GM19455 (cell line): ENCODE measurements at regions not wholly inside any gene's neighbourhood (a gene's known extent, or its start where the extent isn't known, plus 50 kb on each side); places are given as distances from the start of the nearest gene placed in this dataset.

Experiments
- ATAC-seq: cut with Tn5 transposase; IDR thresholded peaks from one replicate; pipeline ENCODE4 v1.9.1; 2021; ENCODE audit not compliant: unreplicated experiment

DNA sequence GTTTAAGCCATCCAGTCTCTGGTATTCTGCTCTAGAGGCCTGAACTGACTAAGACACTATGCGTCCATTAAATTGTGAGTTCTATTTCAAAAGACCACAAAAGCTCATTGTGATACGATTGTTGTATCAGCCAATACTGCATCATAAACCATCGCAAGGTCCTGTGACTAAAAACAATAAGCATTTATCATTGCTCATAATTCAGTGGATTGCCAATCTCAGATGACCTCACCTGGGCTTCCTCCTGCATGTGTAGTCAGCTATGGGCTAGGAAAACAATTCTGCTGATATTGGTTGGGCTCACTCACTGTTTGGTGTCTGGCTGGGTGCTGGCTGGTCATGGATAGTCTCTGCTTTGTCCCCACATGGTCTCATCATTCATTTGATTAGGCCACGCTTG, 592.7 kb upstream of the BTBD3 start:
- no peak for ATAC-seq

DNA sequence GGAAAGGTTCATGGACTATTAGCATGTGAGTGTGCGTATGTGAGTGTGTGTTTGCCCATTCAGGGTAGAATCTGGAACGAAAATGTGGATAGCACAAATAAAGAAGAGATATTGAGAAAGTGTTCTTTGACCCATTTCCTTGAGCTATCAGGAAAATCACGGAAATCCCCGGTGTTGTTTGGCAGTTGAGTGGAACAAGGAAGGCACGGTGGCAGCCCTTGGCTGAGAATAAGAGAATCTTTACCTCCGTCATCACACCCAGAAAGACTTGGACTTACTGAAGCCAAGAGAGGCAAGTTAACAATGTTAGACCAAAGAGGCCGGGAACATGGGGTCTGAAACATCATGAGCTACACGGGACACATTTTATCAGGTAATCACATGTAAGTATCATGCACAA, 588.9 kb upstream of the BTBD3 start:
- no peak for ATAC-seq

GRCh38 chr20:11329271-11329670, 588.4 kb upstream of the BTBD3 start:
- no peak for ATAC-seq

GRCh38 chr20:11331096-11331495, 586.6 kb upstream of the BTBD3 start:
- ATAC-seq = no peak

- ATAC-seq = no peak
These were observed 585.3 kb upstream of the BTBD3 start for GRCh38 chr20:11332381-11332780.

GRCh38 chr20:11333634-11334033, 584.1 kb upstream of the BTBD3 start:
- ATAC-seq = no peak

DNA sequence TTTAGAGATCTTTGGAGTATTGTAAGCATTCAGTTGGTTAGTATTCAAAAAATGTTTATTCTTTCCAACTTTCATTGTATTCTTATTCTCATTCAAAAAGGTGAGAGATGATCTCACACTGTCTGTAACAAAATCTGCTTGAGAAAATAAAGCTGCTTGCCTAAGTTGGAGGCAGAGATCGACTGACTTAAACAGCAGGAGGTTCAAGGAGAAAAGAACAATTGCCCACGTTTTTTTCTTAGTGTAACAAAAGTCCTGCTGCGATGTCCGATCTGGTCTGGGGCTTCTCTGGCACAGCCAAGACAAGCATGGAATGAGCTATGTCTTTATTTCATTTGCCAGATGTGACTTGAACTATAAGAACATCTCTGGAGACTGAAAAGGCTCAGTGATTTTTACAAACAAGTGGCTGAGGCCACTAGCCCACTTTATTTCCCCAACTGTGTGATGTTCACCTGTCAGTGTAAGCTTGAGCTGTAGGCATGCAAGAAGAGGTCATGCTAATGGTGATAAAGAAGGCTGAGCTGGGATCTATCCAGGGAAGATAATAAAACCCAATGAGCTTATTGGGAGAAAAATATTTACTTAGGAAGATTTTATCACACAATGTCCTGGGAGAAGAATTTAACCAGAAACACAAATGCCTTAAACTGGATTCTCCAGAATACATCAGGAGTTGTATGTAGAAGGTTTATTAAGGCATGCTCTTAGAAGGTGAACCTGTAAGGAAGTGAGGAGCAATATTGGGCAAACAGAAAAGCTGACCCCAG, 580.1 kb upstream of the BTBD3 start:
- no peak for ATAC-seq

DNA sequence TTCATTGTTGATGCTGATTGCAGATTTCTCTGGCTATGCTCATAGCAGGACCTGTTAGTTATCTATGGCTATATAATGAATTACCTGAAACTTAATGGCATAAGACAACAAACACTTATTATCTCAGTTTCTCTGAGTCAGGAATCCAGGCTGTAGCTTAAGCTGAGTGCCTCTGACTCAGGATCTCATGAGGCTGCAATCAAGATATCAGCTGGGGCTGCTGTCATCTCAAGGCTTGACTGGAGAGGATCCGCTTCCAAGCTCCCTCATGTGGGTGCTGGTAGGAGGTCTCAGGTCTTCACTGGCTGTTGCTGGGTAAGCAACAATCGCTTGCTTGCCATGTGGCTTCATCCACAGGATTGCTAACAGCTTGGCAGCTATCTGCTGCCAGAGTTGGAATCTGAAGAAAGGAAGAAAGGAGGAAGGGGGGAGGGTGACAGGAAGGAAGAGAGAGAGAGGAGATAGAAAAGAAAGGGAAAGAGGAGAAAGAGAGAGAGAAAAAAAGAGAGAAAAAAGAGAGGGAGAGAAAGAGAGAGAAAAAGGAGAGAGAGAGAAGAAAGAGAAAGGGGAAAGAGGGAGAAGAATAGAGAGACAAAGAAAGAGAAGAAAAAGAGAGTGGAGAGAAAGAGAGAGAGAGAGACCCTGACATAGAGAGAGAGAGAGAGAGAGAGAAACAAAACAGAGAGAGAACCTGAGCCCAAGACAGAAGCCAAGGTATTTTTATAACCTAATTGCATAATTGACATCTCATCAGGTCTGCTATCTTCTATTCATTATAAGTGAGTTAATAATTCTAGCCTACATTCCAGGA, 579.0 kb upstream of the BTBD3 start:
- no peak for ATAC-seq

GRCh38 chr20:11344939-11345338, 572.8 kb upstream of the BTBD3 start:
- ATAC-seq = no peak

- no peak for ATAC-seq
These were observed 570.0 kb upstream of the BTBD3 start for GRCh38 chr20:11347738-11348137.

GRCh38 chr20:11350126-11351005, 567.3 kb upstream of the BTBD3 start:
- ATAC-seq = no peak

- no peak for ATAC-seq
These were observed 565.7 kb upstream of the BTBD3 start for GRCh38 chr20:11352041-11352440.

GRCh38 chr20:11354846-11355245, 562.8 kb upstream of the BTBD3 start:
- ATAC-seq = no peak

- no peak for ATAC-seq
These were observed 562.3 kb upstream of the BTBD3 start for GRCh38 chr20:11355345-11355744.

DNA sequence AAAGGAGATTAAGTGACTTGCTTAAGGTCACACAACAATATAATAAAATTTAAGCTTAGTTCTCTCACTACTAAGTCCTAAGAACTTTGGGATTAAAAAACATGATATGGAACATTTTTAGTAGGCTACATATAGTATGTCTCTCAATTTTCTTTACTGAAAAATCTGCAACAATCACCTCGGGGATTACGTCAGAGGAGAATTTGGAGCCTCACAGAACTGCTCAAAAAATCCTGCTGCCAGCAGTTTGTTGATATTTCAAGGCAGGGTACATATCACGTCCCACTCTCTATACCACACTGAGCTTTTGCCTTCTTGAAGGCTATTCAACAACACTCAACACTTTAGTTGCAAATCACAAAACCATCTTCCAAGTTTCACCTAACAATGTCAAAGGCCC, 561.6 kb upstream of the BTBD3 start:
- no peak for ATAC-seq

- no peak for ATAC-seq
These were observed 555.2 kb upstream of the BTBD3 start for GRCh38 chr20:11362450-11362849.

DNA sequence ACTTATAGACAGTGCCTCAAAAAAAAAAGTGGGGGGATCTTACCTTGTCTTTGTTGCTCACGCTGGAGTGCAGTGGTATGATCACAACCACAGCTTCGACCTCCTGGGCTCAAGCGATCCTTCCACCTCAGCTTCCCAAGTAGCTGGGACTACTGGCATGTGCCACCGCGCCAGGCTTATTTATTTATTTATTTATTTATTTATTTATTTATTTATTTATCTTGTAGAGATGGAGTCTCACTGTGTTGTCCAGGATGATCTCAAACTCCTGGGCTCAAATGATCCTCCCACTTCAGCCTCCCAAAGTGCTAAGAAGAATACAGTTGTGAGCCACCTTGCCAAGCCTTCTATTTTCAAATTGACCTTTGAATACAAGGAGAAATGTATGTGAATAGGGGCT, 553.0 kb upstream of the BTBD3 start:
- no peak for ATAC-seq

DNA sequence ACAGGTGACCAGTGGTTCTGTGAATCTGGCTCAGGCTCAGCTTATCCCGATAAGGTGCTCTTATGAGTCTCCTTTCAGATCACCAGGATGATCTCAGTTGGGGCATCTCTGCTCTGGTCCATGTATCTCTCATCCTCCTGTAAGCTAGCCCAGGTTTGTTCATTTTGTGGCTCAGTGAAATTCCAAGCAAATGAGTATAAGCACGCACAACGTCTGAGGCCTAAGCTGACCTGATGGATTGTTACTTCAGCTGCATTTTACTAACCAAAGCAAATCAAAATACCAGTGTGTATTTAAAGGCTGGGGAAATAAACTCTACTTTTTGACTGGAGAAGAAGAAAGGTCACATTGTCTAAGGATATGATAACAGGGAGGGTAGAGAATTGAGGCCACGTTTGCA, 551.0 kb upstream of the BTBD3 start:
- no peak for ATAC-seq

DNA sequence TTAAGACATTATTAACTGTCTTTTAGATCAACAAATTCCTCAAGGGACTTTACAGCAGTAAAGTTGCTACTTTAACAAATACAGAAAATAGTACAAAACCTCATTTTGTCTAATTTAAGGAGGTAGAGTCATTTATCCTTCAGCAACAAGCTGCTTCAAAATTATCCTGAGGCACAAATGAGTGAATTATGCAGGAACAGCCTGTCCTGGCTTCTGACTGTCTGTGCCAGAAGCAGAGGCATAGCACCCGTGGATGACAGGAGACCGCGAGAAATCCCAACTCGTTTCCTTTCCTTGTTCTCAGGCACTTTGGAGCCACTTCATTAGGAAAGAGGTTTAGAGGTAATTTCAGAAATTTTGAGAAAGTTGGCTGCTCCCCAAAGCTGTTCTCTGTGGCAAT, 549.2 kb upstream of the BTBD3 start:
- no peak for ATAC-seq

DNA sequence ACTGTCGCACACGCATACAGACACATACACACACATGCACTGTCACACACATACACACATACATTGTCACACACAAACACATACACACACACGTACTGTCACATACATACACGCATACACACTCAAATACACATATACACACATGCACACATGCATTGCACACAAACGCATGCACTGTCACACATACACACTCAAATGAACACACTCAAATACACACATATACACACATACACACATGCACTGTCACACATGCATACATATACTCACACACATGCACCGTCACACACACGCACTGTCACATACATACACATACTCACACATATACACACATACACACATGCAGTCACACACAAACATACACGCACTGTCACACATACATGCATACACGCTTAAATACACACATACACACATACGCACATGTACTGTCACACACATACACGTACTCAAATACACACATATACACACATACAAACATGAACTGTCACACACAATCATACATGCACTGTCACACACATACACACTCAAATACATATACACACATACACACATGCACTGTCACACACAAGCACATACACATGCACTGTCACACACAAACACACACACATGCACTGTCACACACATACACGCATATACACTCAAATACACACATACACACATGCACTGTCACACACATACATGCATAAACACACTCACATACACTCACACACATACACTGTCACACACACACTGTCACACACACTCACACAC, 548.6 kb upstream of the BTBD3 start:
- no peak for ATAC-seq

DNA sequence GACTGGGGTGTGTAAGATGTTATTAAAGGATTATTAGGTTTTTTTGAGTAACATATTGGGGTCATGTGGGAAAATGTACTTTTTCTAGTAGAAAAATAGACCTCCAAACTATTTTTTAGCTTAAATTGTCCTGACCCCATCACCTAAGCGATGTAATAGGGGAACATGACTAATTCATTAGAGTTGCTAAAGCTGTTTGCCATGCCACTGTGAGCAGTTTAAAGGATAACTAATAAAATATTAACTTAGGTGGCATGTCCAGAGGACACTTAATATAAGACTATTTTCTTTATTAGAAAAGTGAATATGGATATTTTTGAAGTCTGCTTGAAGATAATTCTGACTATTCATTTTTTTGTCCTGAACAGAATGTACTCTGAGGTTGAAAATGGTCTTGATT, 545.9 kb upstream of the BTBD3 start:
- ATAC-seq = no peak
